GM23338 (cell line): ENCODE measurements at regions not wholly inside any gene's neighbourhood (a gene's known extent, or its start where the extent isn't known, plus 50 kb on each side); places are given as distances from the start of the nearest gene placed in this dataset.

Experiments used
- EZH2 ChIP-seq: fragments of 200-600 bp; sonication (generic); IDR thresholded peaks from one replicate; pipeline ENCODE4 v1.8.0; 2017; ENCODE audit warnings: antibody characterized with exemption, mild to moderate bottlenecking, low read depth; ENCODE audit not compliant: unreplicated experiment
- POLR2AphosphoS5 ChIP-seq: IDR thresholded peaks from 2 replicates; pipeline ENCODE4 v1.6.1; 2016; ENCODE audit warnings: antibody characterized with exemption, low read depth
- TF ChIP-seq, protein P1 (sequence below): fragments of 250-450 bp; sonication (Bioruptor Pico); IDR thresholded peaks from 2 replicates; pipeline ENCODE4 v1.5.0; 2020; ENCODE audit warnings: mild to moderate bottlenecking, moderate library complexity
- TF ChIP-seq, protein P2 (sequence below), 2 experiments: fragments of 200-600 bp in 1 of 2; sonication (generic) in 1 of 2; conservative IDR thresholded peaks; 2 replicates each; pipeline versions ENCODE4 v1.5.1 to v1.6.1; 2016 to 2017; ENCODE audit warnings: antibody characterized with exemption in 2 of 2, low read depth in 2 of 2, mild to moderate bottlenecking in 2 of 2, moderate library complexity in 1 of 2
- TF ChIP-seq, protein P3 (sequence below): IDR thresholded peaks from one replicate; pipeline ENCODE4 v1.6.1; 2018; ENCODE audit warnings: antibody characterized with exemption; ENCODE audit not compliant: unreplicated experiment

DNA sequence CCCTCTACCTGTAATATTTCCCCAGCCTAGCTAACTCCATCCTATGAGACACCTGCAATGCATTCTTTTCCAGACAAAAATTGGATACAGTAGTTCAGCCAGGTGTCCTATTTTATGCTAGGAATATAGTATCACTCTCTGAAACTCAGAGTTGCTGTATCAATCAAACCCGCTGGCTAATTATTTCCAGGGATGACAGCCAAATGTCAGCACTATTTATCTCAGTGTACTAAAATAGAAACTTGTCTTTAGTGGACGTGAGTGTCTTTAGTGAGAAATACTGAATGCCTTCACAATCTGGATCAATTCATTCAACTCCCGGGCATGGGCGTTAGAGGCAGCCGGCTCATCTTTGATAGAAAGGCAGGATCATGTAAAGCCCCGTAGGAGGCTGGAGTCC is 196.2 kb downstream of the RBM46 start:
- TF ChIP-seq, protein P1, sequence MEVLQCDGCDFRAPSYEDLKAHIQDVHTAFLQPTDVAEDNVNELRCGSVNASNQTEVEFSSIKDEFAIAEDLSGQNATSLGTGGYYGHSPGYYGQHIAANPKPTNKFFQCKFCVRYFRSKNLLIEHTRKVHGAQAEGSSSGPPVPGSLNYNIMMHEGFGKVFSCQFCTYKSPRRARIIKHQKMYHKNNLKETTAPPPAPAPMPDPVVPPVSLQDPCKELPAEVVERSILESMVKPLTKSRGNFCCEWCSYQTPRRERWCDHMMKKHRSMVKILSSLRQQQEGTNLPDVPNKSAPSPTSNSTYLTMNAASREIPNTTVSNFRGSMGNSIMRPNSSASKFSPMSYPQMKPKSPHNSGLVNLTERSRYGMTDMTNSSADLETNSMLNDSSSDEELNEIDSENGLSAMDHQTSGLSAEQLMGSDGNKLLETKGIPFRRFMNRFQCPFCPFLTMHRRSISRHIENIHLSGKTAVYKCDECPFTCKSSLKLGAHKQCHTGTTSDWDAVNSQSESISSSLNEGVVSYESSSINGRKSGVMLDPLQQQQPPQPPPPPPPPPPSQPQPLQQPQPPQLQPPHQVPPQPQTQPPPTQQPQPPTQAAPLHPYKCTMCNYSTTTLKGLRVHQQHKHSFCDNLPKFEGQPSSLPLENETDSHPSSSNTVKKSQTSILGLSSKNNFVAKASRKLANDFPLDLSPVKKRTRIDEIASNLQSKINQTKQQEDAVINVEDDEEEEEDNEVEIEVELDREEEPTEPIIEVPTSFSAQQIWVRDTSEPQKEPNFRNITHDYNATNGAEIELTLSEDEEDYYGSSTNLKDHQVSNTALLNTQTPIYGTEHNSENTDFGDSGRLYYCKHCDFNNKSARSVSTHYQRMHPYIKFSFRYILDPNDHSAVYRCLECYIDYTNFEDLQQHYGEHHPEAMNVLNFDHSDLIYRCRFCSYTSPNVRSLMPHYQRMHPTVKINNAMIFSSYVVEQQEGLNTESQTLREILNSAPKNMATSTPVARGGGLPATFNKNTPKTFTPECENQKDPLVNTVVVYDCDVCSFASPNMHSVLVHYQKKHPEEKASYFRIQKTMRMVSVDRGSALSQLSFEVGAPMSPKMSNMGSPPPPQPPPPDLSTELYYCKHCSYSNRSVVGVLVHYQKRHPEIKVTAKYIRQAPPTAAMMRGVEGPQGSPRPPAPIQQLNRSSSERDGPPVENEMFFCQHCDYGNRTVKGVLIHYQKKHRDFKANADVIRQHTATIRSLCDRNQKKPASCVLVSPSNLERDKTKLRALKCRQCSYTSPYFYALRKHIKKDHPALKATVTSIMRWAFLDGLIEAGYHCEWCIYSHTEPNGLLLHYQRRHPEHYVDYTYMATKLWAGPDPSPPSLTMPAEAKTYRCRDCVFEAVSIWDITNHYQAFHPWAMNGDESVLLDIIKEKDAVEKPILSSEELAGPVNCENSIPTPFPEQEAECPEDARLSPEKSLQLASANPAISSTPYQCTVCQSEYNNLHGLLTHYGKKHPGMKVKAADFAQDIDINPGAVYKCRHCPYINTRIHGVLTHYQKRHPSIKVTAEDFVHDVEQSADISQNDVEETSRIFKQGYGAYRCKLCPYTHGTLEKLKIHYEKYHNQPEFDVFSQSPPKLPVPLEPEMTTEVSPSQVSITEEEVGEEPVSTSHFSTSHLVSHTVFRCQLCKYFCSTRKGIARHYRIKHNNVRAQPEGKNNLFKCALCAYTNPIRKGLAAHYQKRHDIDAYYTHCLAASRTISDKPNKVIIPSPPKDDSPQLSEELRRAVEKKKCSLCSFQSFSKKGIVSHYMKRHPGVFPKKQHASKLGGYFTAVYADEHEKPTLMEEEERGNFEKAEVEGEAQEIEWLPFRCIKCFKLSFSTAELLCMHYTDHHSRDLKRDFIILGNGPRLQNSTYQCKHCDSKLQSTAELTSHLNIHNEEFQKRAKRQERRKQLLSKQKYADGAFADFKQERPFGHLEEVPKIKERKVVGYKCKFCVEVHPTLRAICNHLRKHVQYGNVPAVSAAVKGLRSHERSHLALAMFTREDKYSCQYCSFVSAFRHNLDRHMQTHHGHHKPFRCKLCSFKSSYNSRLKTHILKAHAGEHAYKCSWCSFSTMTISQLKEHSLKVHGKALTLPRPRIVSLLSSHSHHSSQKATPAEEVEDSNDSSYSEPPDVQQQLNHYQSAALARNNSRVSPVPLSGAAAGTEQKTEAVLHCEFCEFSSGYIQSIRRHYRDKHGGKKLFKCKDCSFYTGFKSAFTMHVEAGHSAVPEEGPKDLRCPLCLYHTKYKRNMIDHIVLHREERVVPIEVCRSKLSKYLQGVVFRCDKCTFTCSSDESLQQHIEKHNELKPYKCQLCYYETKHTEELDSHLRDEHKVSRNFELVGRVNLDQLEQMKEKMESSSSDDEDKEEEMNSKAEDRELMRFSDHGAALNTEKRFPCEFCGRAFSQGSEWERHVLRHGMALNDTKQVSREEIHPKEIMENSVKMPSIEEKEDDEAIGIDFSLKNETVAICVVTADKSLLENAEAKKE: no peak
- TF ChIP-seq, protein P2, sequence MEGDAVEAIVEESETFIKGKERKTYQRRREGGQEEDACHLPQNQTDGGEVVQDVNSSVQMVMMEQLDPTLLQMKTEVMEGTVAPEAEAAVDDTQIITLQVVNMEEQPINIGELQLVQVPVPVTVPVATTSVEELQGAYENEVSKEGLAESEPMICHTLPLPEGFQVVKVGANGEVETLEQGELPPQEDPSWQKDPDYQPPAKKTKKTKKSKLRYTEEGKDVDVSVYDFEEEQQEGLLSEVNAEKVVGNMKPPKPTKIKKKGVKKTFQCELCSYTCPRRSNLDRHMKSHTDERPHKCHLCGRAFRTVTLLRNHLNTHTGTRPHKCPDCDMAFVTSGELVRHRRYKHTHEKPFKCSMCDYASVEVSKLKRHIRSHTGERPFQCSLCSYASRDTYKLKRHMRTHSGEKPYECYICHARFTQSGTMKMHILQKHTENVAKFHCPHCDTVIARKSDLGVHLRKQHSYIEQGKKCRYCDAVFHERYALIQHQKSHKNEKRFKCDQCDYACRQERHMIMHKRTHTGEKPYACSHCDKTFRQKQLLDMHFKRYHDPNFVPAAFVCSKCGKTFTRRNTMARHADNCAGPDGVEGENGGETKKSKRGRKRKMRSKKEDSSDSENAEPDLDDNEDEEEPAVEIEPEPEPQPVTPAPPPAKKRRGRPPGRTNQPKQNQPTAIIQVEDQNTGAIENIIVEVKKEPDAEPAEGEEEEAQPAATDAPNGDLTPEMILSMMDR (conservative IDR thresholded peaks at IDR 0.05; ENCODE audit: low read depth in 2 of 2): no peak
- TF ChIP-seq POLR2AphosphoS5: no peak
- no peak for TF ChIP-seq EZH2
- TF ChIP-seq, protein P3, sequence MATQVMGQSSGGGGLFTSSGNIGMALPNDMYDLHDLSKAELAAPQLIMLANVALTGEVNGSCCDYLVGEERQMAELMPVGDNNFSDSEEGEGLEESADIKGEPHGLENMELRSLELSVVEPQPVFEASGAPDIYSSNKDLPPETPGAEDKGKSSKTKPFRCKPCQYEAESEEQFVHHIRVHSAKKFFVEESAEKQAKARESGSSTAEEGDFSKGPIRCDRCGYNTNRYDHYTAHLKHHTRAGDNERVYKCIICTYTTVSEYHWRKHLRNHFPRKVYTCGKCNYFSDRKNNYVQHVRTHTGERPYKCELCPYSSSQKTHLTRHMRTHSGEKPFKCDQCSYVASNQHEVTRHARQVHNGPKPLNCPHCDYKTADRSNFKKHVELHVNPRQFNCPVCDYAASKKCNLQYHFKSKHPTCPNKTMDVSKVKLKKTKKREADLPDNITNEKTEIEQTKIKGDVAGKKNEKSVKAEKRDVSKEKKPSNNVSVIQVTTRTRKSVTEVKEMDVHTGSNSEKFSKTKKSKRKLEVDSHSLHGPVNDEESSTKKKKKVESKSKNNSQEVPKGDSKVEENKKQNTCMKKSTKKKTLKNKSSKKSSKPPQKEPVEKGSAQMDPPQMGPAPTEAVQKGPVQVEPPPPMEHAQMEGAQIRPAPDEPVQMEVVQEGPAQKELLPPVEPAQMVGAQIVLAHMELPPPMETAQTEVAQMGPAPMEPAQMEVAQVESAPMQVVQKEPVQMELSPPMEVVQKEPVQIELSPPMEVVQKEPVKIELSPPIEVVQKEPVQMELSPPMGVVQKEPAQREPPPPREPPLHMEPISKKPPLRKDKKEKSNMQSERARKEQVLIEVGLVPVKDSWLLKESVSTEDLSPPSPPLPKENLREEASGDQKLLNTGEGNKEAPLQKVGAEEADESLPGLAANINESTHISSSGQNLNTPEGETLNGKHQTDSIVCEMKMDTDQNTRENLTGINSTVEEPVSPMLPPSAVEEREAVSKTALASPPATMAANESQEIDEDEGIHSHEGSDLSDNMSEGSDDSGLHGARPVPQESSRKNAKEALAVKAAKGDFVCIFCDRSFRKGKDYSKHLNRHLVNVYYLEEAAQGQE: no peak
